GM12873 (cell line): ENCODE measurements at regions not wholly inside any gene's neighbourhood (a gene's known extent, or its start where the extent isn't known, plus 50 kb on each side); places are given as distances from the start of the nearest gene placed in this dataset.

ENCODE experiments used
- TF ChIP-seq, protein P1 (sequence below): IDR thresholded peaks from 2 replicates; pipeline ENCODE4 v1.5.1; 2012; ENCODE audit warnings: low read depth, mild to moderate bottlenecking, moderate library complexity, low read length, control low read depth; ENCODE audit not compliant: insufficient read depth; ENCODE audit errors: missing control alignments

DNA sequence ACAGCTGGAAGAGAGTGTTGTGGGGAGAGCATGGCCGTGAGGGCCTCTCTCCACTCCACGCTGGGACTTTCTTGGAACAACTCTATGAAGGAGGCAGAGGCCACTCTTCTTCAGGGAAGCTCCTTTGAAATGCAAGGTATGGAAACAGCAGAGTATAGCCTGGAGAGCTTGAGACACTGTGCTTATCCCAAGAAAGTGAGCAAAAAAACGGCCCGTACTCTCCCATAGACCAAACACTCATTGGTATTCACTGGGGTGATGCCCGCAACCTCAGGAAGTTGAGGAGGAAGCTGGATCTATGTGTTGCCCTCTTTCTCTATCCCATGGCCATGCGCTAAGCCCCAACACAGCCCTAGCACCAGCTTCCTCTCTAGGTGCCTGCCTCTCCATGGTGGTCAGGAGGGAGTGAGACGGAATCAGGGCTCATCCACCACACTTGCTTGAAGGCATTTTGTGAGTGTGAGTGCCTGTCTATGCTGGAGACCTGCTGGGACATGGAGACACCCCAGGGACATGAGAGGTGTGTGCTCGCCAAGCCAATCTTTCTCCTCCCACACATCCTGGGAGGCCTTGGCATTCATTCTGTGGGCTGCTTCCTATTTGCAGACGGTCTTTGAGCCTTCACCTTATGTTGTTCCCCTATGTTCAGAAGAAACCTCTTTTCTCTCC is 616.6 kb downstream of the IRX1 start:
- TF ChIP-seq, protein P1, sequence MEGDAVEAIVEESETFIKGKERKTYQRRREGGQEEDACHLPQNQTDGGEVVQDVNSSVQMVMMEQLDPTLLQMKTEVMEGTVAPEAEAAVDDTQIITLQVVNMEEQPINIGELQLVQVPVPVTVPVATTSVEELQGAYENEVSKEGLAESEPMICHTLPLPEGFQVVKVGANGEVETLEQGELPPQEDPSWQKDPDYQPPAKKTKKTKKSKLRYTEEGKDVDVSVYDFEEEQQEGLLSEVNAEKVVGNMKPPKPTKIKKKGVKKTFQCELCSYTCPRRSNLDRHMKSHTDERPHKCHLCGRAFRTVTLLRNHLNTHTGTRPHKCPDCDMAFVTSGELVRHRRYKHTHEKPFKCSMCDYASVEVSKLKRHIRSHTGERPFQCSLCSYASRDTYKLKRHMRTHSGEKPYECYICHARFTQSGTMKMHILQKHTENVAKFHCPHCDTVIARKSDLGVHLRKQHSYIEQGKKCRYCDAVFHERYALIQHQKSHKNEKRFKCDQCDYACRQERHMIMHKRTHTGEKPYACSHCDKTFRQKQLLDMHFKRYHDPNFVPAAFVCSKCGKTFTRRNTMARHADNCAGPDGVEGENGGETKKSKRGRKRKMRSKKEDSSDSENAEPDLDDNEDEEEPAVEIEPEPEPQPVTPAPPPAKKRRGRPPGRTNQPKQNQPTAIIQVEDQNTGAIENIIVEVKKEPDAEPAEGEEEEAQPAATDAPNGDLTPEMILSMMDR: no peak

DNA sequence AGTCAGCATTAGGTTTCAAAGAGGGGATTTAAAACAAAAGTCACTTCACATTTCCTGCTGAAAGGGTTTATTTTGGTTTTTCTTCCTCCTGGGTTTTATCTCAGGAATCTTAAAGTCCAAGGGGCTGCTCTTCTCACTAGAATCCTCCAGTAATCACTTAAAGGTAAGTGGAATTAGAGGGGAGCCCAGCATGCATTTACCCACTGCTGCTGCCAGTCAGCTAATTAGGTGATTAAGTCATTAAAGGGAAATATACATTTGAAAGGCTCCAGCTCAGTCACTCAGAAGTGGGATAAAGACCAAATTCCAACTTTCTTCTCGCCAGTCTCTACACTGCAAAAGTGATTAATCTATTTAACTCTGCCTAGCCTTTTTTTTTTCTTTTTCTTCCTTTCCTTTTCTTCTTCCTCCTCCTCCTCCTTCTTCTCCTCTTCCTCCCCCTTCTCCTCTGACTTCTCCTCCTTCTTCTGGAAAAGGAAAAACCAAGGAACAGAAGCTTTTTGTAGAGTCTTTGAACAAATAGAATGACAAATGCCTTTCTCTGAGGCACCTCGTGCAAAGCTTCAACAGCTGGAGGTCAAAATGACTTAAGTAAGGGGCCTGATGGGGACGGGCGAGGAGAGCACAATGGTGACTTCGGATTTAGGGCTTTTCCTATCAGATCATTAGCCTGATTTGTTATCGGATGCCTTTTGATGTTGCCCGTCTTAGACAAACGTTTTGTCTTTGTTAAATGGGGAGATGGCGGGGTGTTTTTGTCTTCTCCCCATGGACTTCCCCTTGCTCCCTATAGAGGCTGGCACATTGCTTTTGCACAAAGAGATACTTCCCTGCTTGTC is 617.6 kb downstream of the IRX1 start:
- TF ChIP-seq, protein P1: no peak

DNA sequence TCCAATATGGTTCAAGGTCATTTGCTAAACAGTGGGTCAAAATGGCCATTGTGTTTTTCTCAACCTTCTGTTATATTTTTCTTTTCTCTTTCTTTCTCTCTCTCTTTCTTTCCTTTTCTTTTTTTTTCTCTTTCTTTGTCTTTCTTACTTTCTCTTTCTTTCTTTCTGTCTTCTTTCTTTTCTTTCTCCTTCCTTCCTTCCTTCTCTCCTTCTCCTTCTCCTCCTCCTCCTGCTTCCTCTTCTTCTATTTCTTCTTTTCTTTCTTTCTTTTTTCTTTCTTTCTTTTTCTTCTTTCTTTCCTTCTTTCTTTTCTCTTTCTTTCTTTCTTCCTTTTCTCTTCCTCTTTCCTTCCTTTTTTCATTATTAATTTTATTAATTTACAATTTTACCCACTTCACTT is 619.5 kb downstream of the IRX1 start:
- TF ChIP-seq, protein P1: no peak

DNA sequence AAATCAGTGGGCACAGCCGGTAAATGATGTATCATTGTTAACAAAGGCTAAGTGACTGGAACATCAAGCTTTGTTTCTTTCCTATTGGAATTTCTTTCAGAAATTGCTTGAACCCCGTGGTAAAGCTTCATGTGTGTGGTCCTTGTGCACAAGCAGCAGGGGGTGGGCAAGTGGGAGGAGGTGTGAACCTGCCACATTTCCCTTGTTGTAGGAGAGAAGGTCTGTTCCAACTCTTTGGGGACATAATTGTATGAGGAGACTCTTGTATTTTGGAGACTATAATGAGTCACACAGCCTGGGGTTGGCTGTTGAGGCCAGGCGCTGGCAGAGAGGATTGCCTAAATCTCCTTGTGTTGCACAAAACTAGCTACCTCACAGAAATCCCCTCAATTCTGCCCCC is 620.5 kb downstream of the IRX1 start:
- TF ChIP-seq, protein P1: no peak

DNA sequence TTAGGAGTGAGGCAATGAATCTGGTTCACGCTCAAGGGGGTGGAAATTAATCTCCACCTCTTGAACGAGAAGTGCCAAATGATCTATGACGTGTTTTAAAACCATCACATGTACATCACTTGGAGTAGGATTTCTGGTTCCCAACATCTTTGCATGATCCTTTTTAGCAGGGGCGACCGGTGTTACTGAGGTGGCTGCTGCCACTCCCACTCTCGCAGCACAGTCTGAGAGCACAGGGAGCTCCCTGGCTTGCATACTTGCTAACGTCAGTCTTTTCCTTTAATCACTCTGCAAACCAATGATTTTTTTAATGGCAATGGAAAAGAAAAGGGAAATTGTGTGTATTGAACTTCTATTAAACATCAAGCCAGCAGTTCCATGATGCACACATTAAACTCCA is 624.4 kb downstream of the IRX1 start:
- TF ChIP-seq, protein P1: no peak

DNA sequence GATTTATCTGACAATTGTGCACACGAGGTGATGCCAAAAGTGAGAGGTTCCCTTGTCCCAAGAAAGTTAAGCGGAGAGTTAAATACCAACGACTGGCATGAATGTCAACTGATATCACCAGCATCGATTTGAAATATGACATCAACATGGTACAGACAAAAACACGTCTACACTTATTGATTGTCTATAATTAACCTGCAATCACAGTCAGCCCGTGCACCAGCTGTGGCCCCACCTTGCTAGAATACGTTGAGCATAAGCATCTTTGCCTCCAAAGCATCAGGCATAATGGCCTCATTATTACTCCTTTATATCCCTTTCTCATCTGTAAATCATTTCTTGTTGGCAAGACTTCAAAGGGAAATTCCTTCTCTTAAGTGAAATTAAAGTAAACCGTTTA is 625.4 kb downstream of the IRX1 start:
- TF ChIP-seq, protein P1: no peak

DNA sequence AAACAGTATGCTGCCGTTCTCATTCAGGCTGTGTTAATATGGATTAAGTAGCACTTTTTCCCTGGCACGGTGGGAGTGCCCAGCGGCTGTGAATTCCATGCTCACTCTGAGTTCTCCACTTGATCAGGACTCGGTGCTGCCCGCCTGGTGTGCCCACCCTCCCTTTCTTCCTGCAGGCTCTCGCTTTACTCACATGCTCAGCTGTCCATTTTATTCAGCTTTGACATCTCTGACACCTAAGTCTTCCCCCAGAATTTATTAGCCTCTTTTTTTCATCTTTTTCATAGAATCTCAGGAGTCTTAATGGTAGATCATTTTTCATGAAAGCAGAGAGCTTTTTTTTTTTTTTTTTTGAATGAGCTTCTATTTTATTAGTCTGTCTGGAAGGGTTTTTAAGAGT is 626.5 kb downstream of the IRX1 start:
- TF ChIP-seq, protein P1: no peak
